Stimulated activated CD4-positive, alpha-beta T cell treated with anti-CD3 and anti-CD28 coated beads, Interleukin-2, amount 100 ng/mL, for 48 hours (primary cell): ENCODE measurements at regions not wholly inside any gene's neighbourhood (a gene's known extent, or its start where the extent isn't known, plus 50 kb on each side); places are given as distances from the start of the nearest gene placed in this dataset.

ENCODE experiments used
- DNase-seq, 2 donors: peaks; one replicate each; pipeline ENCODE4 v3.0.0-alpha.2; 2020

- DNase-seq, result no peak
These were observed 79.6 kb downstream of the NCOR2 start for GRCh38 chr12:124487834-124488165.

GRCh38 chr12:124487066-124487833 is 80.2 kb downstream of the NCOR2 start:
- DNase-seq, result no peak

- no peak for DNase-seq
These were observed 81.0 kb downstream of the NCOR2 start for GRCh38 chr12:124486346-124486963.

GRCh38 chr12:124485371-124485770 is 82.0 kb downstream of the NCOR2 start:
- no peak for DNase-seq

- DNase-seq, result no peak
These were observed 82.9 kb downstream of the NCOR2 start for GRCh38 chr12:124484526-124484953.

- no peak for DNase-seq
These were observed 83.3 kb downstream of the NCOR2 start for GRCh38 chr12:124484067-124484466.

GRCh38 chr12:124482901-124483799 is 84.3 kb downstream of the NCOR2 start:
- DNase-seq, result no peak

GRCh38 chr12:124482567-124482893 is 84.9 kb downstream of the NCOR2 start:
- no peak for DNase-seq

- no peak for DNase-seq
These were observed 85.4 kb downstream of the NCOR2 start for GRCh38 chr12:124481772-124482566.

- DNase-seq, result no peak
These were observed 86.1 kb downstream of the NCOR2 start for GRCh38 chr12:124481257-124481750.

GRCh38 chr12:124480469-124481256 is 86.7 kb downstream of the NCOR2 start:
- peak; percentile 20 to 32 for DNase-seq

- DNase-seq, result no peak
These were observed 87.5 kb downstream of the NCOR2 start for GRCh38 chr12:124479680-124480468.

- no peak for DNase-seq
These were observed 88.3 kb downstream of the NCOR2 start for GRCh38 chr12:124478985-124479645.

GRCh38 chr12:124478416-124478815 is 89.0 kb downstream of the NCOR2 start:
- no peak for DNase-seq

- no peak for DNase-seq
These were observed 90.1 kb downstream of the NCOR2 start for GRCh38 chr12:124477107-124477915.

GRCh38 chr12:124476011-124476400 is 91.4 kb downstream of the NCOR2 start:
- no peak for DNase-seq

- no peak for DNase-seq
These were observed 92.0 kb downstream of the NCOR2 start for GRCh38 chr12:124475295-124476010.

- no peak for DNase-seq
These were observed 92.7 kb downstream of the NCOR2 start for GRCh38 chr12:124474709-124475108.
